GM12873 (cell line): ENCODE measurements at regions not wholly inside any gene's neighbourhood (a gene's known extent, or its start where the extent isn't known, plus 50 kb on each side); places are given as distances from the start of the nearest gene placed in this dataset.

Experiments
- CTCF ChIP-seq: IDR thresholded peaks from 2 replicates; pipeline ENCODE4 v1.5.1; 2012; ENCODE audit warnings: low read depth, mild to moderate bottlenecking, moderate library complexity, low read length, control low read depth; ENCODE audit not compliant: insufficient read depth; ENCODE audit errors: missing control alignments

- no peak for TF ChIP-seq CTCF
Measured at GRCh38 chrX:25442499-25442898, 426.7 kb upstream of the ARX start.

GRCh38 chrX:25433307-25433706 lies 417.5 kb upstream of the ARX start:
- TF ChIP-seq CTCF: no peak

- TF ChIP-seq CTCF: no peak
Measured at GRCh38 chrX:25432396-25432795, 416.6 kb upstream of the ARX start.

- peak; percentile 31 for TF ChIP-seq CTCF
Measured at GRCh38 chrX:25427873-25428555, 412.2 kb upstream of the ARX start.

GRCh38 chrX:25389266-25389665 lies 373.5 kb upstream of the ARX start:
- no peak for TF ChIP-seq CTCF

GRCh38 chrX:25383196-25383595 lies 367.4 kb upstream of the ARX start:
- TF ChIP-seq CTCF: no peak

- no peak for TF ChIP-seq CTCF
Measured at GRCh38 chrX:25356456-25356855, 340.7 kb upstream of the ARX start.
